ENCODE measurements at regions not wholly inside any gene's neighbourhood (a gene's known extent, or its start where the extent isn't known, plus 50 kb on each side); places are given as distances from the start of the nearest gene placed in this dataset.
"Not testable (repeated sequence)": the region's sequence is repeated elsewhere in the genome, so short reads cannot be mapped to it uniquely, and the experiment has no call there.

- no peak for DNase-seq (ENCODE audit: low spot score)
Measured at GRCh38 chr18:1488394-1488793, 583.7 kb downstream of the ADCYAP1 start.

GRCh38 chr18:1488957-1489356 lies 584.3 kb downstream of the ADCYAP1 start:
- no peak for DNase-seq (ENCODE audit: low spot score)

- no peak for DNase-seq (ENCODE audit: low spot score)
Measured at GRCh38 chr18:1495387-1495786, 590.7 kb downstream of the ADCYAP1 start.

GRCh38 chr18:1496096-1496495 lies 591.4 kb downstream of the ADCYAP1 start:
- no peak for DNase-seq (ENCODE audit: low spot score)

GRCh38 chr18:1498216-1498615 lies 593.5 kb downstream of the ADCYAP1 start:
- DNase-seq (ENCODE audit: low spot score): no peak

GRCh38 chr18:1499265-1499664 lies 594.6 kb downstream of the ADCYAP1 start:
- DNase-seq (ENCODE audit: low spot score): no peak

GRCh38 chr18:1503847-1504246 lies 599.2 kb downstream of the ADCYAP1 start:
- DNase-seq (ENCODE audit: low spot score): no peak

- DNase-seq (ENCODE audit: low spot score): no peak
Measured at GRCh38 chr18:1505856-1506255, 601.2 kb downstream of the ADCYAP1 start.

- no peak for DNase-seq (ENCODE audit: low spot score)
Measured at GRCh38 chr18:1510542-1511179, 606.0 kb downstream of the ADCYAP1 start.

GRCh38 chr18:1511619-1512311 lies 607.1 kb downstream of the ADCYAP1 start:
- no peak for DNase-seq (ENCODE audit: low spot score)

GRCh38 chr18:1513519-1513918 lies 608.8 kb downstream of the ADCYAP1 start:
- no peak for DNase-seq (ENCODE audit: low spot score)

- DNase-seq (ENCODE audit: low spot score): not testable (repeated sequence)
Measured at GRCh38 chr18:1521588-1522248, 617.0 kb downstream of the ADCYAP1 start.

GRCh38 chr18:1522249-1522615 lies 617.6 kb downstream of the ADCYAP1 start:
- DNase-seq (ENCODE audit: low spot score): no peak

GRCh38 chr18:1526991-1527390 lies 622.3 kb downstream of the ADCYAP1 start:
- DNase-seq (ENCODE audit: low spot score): no peak

GRCh38 chr18:1527805-1528204 lies 623.1 kb downstream of the ADCYAP1 start:
- DNase-seq (ENCODE audit: low spot score): no peak

- DNase-seq (ENCODE audit: low spot score): no peak
Measured at GRCh38 chr18:1528447-1528846, 623.8 kb downstream of the ADCYAP1 start.

- DNase-seq (ENCODE audit: low spot score): no peak
Measured at GRCh38 chr18:1528964-1529509, 624.4 kb downstream of the ADCYAP1 start.

GRCh38 chr18:1530650-1531049 lies 626.0 kb downstream of the ADCYAP1 start:
- no peak for DNase-seq (ENCODE audit: low spot score)

GRCh38 chr18:1539276-1539675 lies 634.6 kb downstream of the ADCYAP1 start:
- DNase-seq (ENCODE audit: low spot score): no peak

GRCh38 chr18:1541478-1541877 lies 636.8 kb downstream of the ADCYAP1 start:
- DNase-seq (ENCODE audit: low spot score): no peak

GRCh38 chr18:1542230-1542774 lies 637.6 kb downstream of the ADCYAP1 start:
- no peak for DNase-seq (ENCODE audit: low spot score)

GRCh38 chr18:1544016-1544415 lies 639.3 kb downstream of the ADCYAP1 start:
- DNase-seq (ENCODE audit: low spot score): no peak

- not testable (repeated sequence) for DNase-seq (ENCODE audit: low spot score)
Measured at GRCh38 chr18:1557711-1558110, 653.0 kb downstream of the ADCYAP1 start.

Data from CD4-positive, alpha-beta T cell treated with Interleukin-15 for 4 hours (primary cell).